DND-41 (cell line): ENCODE measurements at regions not wholly inside any gene's neighbourhood (a gene's known extent, or its start where the extent isn't known, plus 50 kb on each side); places are given as distances from the start of the nearest gene placed in this dataset.

ENCODE experiments used
- CTCF ChIP-seq: IDR thresholded peaks from 2 replicates; pipeline ENCODE4 v1.5.1; 2012; ENCODE audit warnings: borderline replicate concordance, low read length, moderate library complexity, mild to moderate bottlenecking; ENCODE audit not compliant: poor library complexity, severe bottlenecking; ENCODE audit errors: extremely low read depth
- EZH2 ChIP-seq: IDR thresholded peaks from 3 replicates; pipeline ENCODE4 v1.6.1; 2012; ENCODE audit warnings: borderline replicate concordance, low read depth, mild to moderate bottlenecking, moderate library complexity, low read length, inconsistent platforms; ENCODE audit not compliant: severe bottlenecking

GRCh38 chr3:90015688-90016356 lies 908.4 kb downstream of the EPHA3 start:
- TF ChIP-seq CTCF (no peak), EZH2 (no peak)
